KOPT-K1 (cell line): ENCODE measurements at regions not wholly inside any gene's neighbourhood (a gene's known extent, or its start where the extent isn't known, plus 50 kb on each side); places are given as distances from the start of the nearest gene placed in this dataset.

ENCODE experiments used
- H3K27ac ChIP-seq: fragments of 200-600 bp; sonication (generic); 2 replicates; pipeline ENCODE4 v1.5.1; 2016; ENCODE audit warnings: antibody characterized with exemption, mild to moderate bottlenecking, low read depth, low read length; ENCODE audit not compliant: poor library complexity, severe bottlenecking
- H3K36me3 ChIP-seq: fragments of 200-600 bp; sonication (generic); 2 replicates; pipeline ENCODE4 v1.5.1; 2017; ENCODE audit warnings: antibody characterized with exemption, mild to moderate bottlenecking, low read length, moderate library complexity; ENCODE audit not compliant: insufficient read depth
- H3K9me3 ChIP-seq: fragments of 200-600 bp; sonication (generic); 2 replicates; pipeline ENCODE4 v1.5.1; 2017; ENCODE audit warnings: antibody characterized with exemption, low read length, mild to moderate bottlenecking; ENCODE audit not compliant: insufficient read depth, poor library complexity, severe bottlenecking

DNA sequence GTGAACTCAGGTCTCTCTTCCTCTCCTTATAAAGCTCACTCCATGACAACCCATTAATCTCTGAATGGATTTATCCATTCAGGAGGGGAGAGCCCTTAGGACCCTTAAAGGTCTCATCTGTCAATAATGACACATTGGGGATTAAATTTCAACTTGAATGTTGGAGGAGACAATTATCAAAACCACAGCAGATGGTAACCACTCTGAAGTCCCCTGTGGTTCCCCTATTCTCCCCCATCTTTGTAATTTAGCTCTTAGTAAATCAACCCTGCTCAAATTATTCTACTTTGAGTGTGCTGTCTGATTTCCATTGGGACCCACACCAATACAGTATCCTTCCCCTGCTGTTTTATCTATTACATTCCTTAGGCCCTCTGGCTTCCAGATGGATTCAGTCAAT, 72.0 kb upstream of the RAI14 start:
- Histone ChIP-seq H3K27ac (no peak overlapping the region), H3K9me3 (no peaks in the 10 kb centered on the region), H3K36me3 (no peaks in the 10 kb centered on the region)

DNA sequence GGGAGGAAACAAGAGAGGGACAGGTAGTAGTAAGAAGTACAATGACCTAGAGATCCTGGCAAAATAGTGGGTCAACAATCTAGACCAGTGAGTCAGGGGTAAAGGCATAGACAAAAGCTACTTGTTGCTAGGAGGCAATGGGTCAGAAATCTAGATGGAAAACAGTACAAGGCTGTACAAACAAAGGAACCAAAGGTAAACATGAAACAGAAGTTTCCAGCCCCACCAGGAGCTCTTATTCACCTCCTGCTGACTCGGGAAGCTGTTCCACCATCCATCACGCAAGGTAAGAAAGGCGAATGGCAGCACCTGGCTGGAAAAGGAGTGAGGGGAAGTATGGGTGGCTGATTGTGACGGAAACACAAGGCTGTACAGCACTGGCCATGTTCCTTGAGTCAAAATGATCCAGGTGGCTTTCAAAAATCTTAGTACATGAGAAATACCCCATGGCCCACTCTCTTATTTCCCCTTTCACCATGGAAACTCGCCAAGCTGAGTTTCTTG, 70.5 kb upstream of the RAI14 start:
- Histone ChIP-seq H3K27ac (no peak overlapping the region), H3K9me3 (no peaks in the 10 kb centered on the region), H3K36me3 (no peaks in the 10 kb centered on the region)

DNA sequence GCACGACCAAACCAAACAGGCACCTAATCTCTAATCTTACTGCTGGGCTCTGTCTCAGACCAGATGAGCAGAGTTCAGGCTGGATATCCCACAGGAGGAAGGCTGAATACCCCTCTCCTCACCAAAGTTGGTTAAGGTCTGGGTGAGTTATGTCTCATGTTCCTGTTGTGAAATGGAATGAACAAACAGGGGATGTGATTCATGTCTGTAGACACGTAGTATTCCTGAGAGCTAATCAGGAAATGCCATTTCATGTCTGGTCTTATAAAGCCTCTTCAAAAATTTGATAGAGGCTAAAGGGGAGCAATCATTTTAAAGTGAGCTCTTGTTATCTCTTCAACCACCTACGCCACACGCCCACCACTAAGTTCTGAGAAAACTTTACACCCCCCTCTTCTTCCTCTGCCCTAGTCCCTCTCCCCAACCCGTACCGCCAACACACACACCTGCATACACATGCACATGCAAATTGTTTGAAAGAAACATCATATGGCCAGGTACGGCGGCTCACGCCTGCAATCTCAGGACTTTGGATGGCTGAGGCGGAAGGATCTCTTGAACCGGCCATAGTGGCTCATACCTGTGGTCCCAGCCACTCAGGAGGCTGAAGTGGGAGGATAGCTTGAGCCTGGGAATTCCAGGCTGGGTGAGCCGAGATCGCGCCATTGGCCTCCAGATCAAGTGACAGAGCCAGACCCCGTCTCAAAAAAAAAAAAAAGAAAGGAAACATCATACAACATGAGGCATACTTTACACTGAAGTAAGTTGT, 69.8 kb upstream of the RAI14 start:
- no peaks in the 10 kb centered on the region for H3K9me3 ChIP-seq
- H3K36me3 ChIP-seq: no peaks in the 10 kb centered on the region
- no peak overlapping the region for H3K27ac ChIP-seq

DNA sequence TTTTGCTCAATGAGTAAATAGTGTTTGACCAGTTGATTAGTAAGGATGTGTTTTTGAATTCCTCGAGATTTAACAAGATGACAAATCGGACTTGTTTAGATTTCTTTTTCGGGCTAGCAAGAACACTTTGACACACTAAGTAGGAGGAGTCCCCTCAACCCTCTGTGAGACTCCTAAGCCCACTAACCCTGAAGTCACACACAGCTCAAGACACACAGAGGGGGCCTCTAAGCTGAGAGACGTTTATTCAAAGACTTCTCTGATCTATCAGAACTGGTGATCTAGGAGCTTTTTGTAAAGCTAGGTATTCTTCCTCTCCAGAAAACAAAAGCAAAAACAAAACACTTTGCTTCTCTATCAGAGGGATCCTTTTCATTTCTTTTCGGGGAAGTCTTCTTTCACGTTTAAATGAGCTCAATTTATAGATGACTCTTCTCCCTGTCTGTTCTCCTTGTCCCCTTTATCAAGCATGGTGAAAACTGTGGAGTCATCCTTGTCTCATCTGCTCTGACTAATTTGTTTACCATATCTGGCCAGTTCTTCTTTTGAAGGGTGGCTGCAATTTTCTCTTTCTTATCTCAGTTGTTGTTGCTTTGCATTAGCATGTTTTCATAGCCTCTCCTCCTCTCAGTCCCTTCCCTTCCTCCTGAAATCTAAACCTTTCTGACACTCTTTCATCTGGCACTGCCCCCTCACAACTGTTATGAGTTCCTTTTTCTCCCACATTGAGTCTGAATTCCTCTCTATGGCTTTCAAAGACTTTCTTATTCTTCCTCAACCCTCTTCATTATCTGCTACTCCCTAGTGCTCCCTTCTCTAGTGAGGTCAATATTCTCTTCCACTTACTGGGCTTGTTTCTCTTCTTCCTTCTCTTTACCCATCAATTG, 68.5 kb upstream of the RAI14 start:
- no peak overlapping the region for H3K27ac ChIP-seq
- no peaks in the 10 kb centered on the region for H3K36me3 ChIP-seq
- H3K9me3 ChIP-seq: no peaks in the 10 kb centered on the region

DNA sequence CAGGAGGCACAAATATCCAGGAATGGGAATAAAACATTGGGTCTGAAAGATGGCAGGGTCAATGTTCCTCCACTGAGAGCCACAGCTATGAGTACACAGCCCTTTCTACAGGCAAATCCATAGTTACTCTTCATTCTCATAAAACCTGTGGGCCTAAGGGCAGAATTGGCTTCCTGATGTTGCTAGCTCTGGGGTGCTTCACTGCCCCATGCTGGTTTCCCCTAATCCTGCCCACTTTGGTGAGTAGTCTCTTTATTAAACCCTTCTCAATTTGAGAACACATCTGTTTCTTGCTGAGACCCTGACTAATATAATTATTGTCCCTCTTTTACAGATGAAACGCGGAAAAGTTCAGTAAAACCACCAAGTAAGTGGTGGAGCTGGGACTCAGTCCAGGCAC, 66.3 kb upstream of the RAI14 start:
- no peaks in the 10 kb centered on the region for H3K9me3 ChIP-seq
- no peak overlapping the region for H3K27ac ChIP-seq
- H3K36me3 ChIP-seq: no peaks in the 10 kb centered on the region

DNA sequence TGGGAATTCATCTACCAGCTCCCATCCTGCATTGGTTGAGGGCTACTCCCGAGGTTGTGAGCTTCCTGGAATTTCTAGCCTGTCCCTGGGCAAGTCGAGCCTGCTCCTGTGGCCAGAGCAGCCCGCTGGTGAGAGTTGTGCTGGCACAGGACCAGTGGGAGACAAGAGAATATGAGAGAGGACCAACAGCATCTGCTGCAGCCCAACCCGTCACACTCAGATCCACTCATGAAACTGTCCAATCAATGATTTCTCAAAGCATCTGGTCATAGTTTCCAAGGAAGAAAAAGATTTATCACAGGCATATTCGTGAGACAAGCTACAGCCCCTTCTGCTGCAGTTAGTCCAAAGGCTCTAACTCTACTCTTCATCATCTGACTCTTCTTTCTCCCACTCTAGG, 64.4 kb upstream of the RAI14 start:
- H3K27ac ChIP-seq: no peak overlapping the region
- H3K9me3 ChIP-seq: no peaks in the 10 kb centered on the region
- no peaks in the 10 kb centered on the region for H3K36me3 ChIP-seq

DNA sequence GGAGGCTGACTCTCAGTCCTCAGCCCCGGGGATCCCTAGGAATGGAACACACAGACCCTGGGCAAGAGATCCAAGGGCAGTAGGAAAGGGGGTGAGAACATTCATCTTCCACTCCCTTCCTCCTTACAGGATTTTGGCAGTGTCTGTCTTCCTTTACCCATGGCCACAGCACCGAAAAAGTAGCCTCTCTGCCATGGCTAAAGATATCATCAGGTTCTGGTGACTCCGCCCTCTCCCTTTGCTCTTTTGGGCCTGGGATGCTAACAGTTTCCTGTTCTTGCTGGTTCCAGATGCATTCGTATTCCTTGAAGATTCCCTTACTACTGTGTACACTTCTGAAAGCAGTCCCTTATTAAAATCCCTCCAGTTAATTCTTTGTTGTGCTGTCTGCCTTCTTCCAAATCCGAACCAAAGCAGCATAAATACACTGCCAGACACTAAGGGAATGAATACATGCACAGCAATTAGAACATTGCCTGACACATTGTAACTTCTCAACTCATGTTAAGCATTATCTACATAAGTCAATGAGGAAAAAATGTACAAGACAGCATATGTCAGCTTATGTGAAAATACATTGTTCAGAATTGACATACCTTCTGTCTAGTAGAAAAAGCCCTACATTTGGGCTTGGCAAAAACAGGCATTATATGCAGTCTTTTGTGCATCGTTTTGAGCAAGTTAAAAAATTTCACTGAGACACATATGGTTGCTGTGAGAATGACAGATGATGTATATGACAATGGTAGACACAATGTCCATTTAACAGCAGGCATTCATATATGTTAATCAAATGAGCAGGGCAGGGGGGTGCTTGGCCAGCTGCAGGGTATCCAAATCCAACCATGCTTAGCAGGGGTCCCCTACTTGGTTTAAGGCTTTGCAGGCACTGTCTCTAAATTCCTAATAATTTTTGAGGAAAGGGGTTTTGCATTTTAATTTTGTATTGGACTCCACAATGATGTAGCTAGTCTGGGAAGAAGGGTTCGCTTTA, 58.8 kb upstream of the RAI14 start:
- Histone ChIP-seq H3K36me3 (no peaks in the 10 kb centered on the region), H3K27ac (no peak overlapping the region), H3K9me3 (no peaks in the 10 kb centered on the region)

DNA sequence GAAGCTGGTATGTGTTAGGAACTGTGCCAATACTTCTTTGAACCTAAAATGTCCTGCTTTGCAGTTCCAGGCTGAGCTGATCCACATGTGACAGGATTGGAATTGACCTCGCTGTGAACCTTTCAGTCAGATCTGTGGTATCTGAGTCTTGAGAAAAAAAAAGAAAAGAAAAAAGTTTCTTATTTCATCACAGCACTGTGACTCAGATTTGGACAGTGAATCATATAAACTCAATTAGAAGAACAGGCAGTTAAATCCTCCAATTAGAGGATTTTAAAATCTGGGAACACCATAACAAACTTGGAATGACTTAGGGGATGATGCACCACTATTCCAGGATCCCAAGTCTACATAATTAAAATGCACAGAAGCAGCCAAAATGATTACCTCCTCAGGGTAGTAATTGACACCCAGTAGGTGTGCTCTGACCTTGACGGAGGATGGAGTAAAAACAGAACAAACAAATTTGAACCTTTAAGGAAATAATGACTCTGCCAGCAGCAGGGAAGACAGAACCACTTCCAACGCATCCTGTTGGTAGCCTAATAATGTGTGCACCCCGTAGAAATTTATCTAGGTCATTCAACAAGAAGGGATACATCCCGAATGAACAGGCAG, 57.8 kb upstream of the RAI14 start:
- Histone ChIP-seq H3K27ac (no peak overlapping the region), H3K9me3 (no peaks in the 10 kb centered on the region), H3K36me3 (no peaks in the 10 kb centered on the region)

DNA sequence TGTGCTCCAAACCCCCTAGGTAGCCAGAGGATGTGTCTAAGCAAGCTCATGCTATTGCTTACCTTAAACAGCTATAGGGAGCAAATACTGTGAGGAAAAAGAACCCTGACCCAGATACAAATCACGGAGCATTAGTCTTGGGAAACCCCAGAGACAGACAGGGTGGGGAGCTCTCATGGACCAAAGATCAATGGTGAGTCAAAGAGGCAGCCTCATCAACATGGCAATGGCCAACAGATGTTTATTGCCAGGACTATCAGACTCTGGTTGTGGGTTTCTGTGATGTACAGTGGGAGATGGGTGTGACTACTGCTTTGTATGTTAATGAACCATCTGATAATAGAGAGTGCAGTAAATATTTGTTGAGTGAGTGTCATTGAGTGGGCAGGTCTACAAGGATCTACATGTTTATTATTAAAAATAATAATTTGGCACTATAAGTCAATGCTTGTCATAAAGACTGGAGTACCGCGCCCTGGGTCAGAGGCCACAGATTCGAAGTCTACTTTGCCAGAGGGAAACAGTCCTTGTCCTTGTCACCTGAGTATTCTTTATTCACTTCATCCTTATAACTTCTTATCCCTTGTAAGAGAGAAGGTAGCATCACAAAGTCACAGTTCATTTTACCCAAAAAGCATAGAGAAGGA, 56.5 kb upstream of the RAI14 start:
- H3K9me3 ChIP-seq: no peaks in the 10 kb centered on the region
- H3K27ac ChIP-seq: no peak overlapping the region
- no peaks in the 10 kb centered on the region for H3K36me3 ChIP-seq

DNA sequence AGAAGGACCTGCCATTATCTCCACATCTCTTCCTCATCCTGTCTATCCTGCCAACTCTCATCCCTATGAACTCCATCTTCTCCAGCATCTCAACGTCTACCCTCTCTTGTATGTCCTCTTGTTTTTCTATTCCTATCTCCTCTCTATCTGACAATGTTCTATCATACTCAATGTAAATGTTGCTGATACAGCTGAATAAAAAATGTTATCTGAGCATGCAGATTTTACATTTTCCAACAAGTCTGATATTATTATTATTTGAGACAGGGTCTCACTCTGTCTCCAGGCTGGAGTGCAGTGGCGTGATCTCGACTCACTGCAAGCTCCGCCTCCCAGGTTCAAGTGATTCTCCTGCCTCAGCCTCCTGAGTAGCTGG, 56.0 kb upstream of the RAI14 start:
- Histone ChIP-seq H3K9me3 (no peaks in the 10 kb centered on the region), H3K27ac (no peak overlapping the region), H3K36me3 (no peaks in the 10 kb centered on the region)

DNA sequence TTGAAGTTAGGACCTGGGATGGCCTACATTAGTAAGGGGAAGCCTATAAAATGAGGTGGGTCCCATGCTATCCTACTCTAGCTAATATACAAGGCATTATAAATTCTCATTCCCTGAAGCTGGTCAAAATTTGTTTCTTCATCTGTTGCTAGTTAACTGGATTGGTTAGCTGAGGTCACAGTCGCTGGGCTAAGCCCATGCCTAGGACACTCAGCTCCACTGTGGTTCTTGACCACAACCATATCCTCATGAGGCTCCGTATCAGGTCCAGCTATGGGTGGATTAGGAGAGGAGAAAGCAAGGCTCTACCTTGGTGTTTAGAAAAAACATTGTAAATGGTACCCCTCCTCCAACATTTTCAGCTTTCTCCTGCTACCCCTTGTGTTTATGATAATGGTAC, 52.8 kb upstream of the RAI14 start:
- Histone ChIP-seq H3K9me3 (no peaks in the 10 kb centered on the region), H3K36me3 (no peaks in the 10 kb centered on the region), H3K27ac (no peak overlapping the region)

DNA sequence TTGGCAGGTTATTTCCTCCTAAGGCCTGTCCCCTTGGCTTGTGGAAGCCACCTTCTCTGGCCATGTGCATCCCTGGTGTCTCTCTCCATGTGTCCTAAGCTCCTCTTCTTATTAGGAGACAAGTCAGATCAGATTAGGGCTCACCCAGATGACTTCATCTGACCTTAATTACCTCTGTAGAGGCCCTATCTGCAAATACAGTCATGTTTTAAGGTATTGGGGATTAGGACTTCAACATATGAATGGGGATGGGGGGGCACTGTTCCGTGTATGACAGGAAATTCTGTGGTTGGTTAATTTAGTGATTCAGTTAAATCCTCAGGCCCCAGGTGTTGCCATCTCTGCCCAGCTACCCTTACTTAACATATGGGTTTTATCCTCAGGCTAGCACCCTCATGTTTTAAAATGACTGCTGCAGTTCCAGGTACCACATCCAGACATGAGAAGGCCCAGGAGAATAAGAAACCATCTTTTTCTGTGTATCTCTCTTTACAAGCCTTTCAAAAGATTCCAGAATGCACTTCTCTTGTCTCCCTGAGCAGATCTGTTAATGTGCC, 51.9 kb upstream of the RAI14 start:
- H3K36me3 ChIP-seq: no peaks in the 10 kb centered on the region
- no peak overlapping the region for H3K27ac ChIP-seq
- H3K9me3 ChIP-seq: no peaks in the 10 kb centered on the region

DNA sequence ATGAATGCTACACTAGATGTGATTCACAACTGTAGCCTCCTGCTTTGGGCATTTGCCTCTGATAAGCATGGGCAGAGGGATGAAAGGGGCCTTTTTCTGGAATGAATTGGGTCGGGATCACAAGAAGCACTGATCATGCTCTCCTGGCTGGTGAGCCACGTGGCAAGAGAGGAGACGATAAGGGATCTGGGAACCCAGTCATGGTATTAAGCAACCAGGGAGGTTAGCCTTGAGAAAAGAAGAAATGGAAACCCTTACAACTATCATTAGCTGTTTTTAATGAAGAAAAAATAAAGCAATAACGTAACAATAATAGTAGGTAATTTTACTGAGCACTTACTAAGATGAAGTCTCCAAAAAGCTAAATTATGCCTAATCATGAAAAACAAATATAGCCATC, 50.0 kb upstream of the RAI14 start:
- Histone ChIP-seq H3K36me3 (no peaks in the 10 kb centered on the region), H3K27ac (no peak overlapping the region), H3K9me3 (no peaks in the 10 kb centered on the region)
